ENCODE measurements at regions not wholly inside any gene's neighbourhood (a gene's known extent, or its start where the extent isn't known, plus 50 kb on each side); places are given as distances from the start of the nearest gene placed in this dataset.
"Not testable (repeated sequence)": the region's sequence is repeated elsewhere in the genome, so short reads cannot be mapped to it uniquely, and the experiment has no call there.

DNA sequence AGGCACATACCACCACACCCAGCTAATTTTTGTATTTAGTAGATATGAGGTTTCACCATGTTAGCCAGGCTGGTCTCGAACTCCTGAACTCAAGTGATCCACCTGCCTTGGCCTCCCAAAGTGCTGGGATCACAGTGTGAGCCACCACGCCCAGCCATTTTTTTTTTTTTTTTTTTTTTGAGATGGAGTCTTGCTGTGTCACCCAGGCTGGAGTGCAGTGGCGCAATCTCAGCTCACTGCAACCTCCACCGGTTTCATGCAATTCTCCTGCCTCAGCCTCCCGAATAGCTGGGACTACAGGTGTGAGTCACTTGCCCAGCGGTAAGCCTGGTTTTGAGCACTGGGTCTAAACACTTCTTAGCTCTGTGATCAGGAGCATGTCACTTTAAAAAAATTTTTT lies 84.3 kb upstream of the ATF7IP2 start:
- not testable (repeated sequence) for H3K4me2 ChIP-seq (ENCODE audit: insufficient read depth in 1 of 2, low read depth in 2 of 2, low read length in 2 of 2); H2AK5ac ChIP-seq (ENCODE audit: low read depth, low read length); H2BK5ac ChIP-seq (ENCODE audit: low read depth, low read length); FAIRE-seq; H2AFZ ChIP-seq (ENCODE audit: low read length); H3K9me3 ChIP-seq (ENCODE audit: insufficient read depth in 2 of 2, low read depth in 1 of 2, low read length in 1 of 2); H3K36me3 ChIP-seq (ENCODE audit: control insufficient read depth in 2 of 4, insufficient read depth in 4 of 4, low read length in 3 of 4); H3K27me3 ChIP-seq (replicated peaks in 1 of 4; ENCODE audit: control insufficient read depth in 3 of 4, extremely low read depth in 1 of 4, insufficient read depth in 3 of 4, low read length in 3 of 4); H4K20me1 ChIP-seq (replicated peaks in 1 of 2; ENCODE audit: control insufficient read depth in 1 of 2, insufficient read depth in 2 of 2, low read length in 2 of 2); H3K18ac ChIP-seq (ENCODE audit: extremely low read depth, low read length); H4K91ac ChIP-seq (replicated peaks; ENCODE audit: insufficient read length, low read length); H3K79me2 ChIP-seq (ENCODE audit: control insufficient read depth in 1 of 2, insufficient read depth in 2 of 2, low read length in 2 of 2); H2BK15ac ChIP-seq (ENCODE audit: low read length); H3K56ac ChIP-seq (replicated peaks; ENCODE audit: insufficient read length, low read depth, low read length); H3K4me3 ChIP-seq (ENCODE audit: extremely low read depth in 1 of 4, insufficient read depth in 2 of 4, low read depth in 3 of 4, low read length in 4 of 4); H2BK20ac ChIP-seq (ENCODE audit: low read length); H3K27ac ChIP-seq (ENCODE audit: low read depth, low read length); DNase-seq (ENCODE audit: low read depth in 1 of 2, low spot score in 2 of 2); H3K4ac ChIP-seq (replicated peaks; ENCODE audit: insufficient read length, low read depth, low read length); H2BK12ac ChIP-seq (ENCODE audit: low read depth, low read length); H3K14ac ChIP-seq (ENCODE audit: insufficient read length); H4K5ac ChIP-seq (ENCODE audit: insufficient read length, low read depth, low read length); H3K79me1 ChIP-seq (ENCODE audit: low read depth, low read length); H3K9ac ChIP-seq (replicated peaks in 1 of 4; ENCODE audit: extremely low read depth in 1 of 4, low read depth in 3 of 4, low read length in 3 of 4); H4K8ac ChIP-seq (ENCODE audit: extremely low read depth, insufficient read depth, low read length); H2BK120ac ChIP-seq (replicated peaks; ENCODE audit: low read depth, low read length); H3K23me2 ChIP-seq (ENCODE audit: low read depth, low read length); H3K23ac ChIP-seq (ENCODE audit: insufficient read length); H3K4me1 ChIP-seq (replicated peaks in 1 of 4; ENCODE audit: control insufficient read depth in 3 of 4, insufficient read depth in 4 of 4, low read length in 3 of 4)
- WGBS, 2 experiments (ENCODE audit: extremely low coverage in 1 of 2, insufficient coverage in 1 of 2, insufficient read length in 1 of 2, insufficient replicate concordance in 2 of 2, low coverage in 1 of 2, low lambda C conversion rate in 2 of 2, missing lambda C conversion rate in 1 of 2): 96% methylated on average over 6 of the region's 6 CpGs; no CpG with 5 or more reads in 1 of the 2 experiments
- ChIA-PET POLR2A (ENCODE audit: partially characterized antibody) (interaction anchor here (0.6 kb wide), 1 partner anchor 925 kb away, joined by 4 read pairs; no protein-coding TSS in a partner anchor), CTCF (ENCODE audit: partially characterized antibody) (interaction anchor here (1.3 kb wide), 1 partner anchor 46 kb away, joined by 3 read pairs; no protein-coding TSS in a partner anchor)

Measured in H1 (cell line).